ENCODE measurements at regions not wholly inside any gene's neighbourhood (a gene's known extent, or its start where the extent isn't known, plus 50 kb on each side); places are given as distances from the start of the nearest gene placed in this dataset.

GRCh38 chr5:173522518-173522917 lies 93.9 kb downstream of the BOD1 start:
- Histone ChIP-seq H3K27me3 (ENCODE audit: control insufficient read depth, insufficient read depth, low read length) (no peaks in the 10 kb centered on the region), H3K36me3 (ENCODE audit: control insufficient read depth, insufficient read depth, low read length) (no peaks in the 10 kb centered on the region), H3K9ac (no peak overlapping the region), H3K4me2 (ENCODE audit: low read length) (no peak overlapping the region), H3K4me1 (no peaks in the 10 kb centered on the region), H3K27ac (no peak overlapping the region), H3K9me3 (ENCODE audit: control insufficient read depth, low read length) (no peaks in the 10 kb centered on the region), H3K79me2 (no peaks in the 10 kb centered on the region), H3K4me3 (ENCODE audit: low read depth, low read length) (no peak overlapping the region), H2AFZ (no peak overlapping the region)
- TF ChIP-seq CTCF (IDR thresholded peaks at IDR 0.05), result no peak

- Histone ChIP-seq H3K79me2 (no peaks in the 10 kb centered on the region), H3K4me2 (ENCODE audit: low read length) (no peak overlapping the region), H3K27me3 (ENCODE audit: control insufficient read depth, insufficient read depth, low read length) (no peaks in the 10 kb centered on the region), H3K27ac (no peak overlapping the region), H3K4me1 (no peaks in the 10 kb centered on the region), H3K4me3 (ENCODE audit: low read depth, low read length) (no peak overlapping the region), H3K36me3 (ENCODE audit: control insufficient read depth, insufficient read depth, low read length) (no peaks in the 10 kb centered on the region), H3K9ac (no peak overlapping the region), H2AFZ (no peak overlapping the region), H3K9me3 (ENCODE audit: control insufficient read depth, low read length) (no peaks in the 10 kb centered on the region)
- TF ChIP-seq CTCF (IDR thresholded peaks at IDR 0.05), result no peak
Observed at GRCh38 chr5:173518856-173519255, 97.6 kb downstream of the BOD1 start.

- Histone ChIP-seq H3K79me2 (no peaks in the 10 kb centered on the region), H3K27me3 (ENCODE audit: control insufficient read depth, insufficient read depth, low read length) (no peaks in the 10 kb centered on the region), H3K4me2 (ENCODE audit: low read length) (no peak overlapping the region), H2AFZ (no peak overlapping the region), H3K36me3 (ENCODE audit: control insufficient read depth, insufficient read depth, low read length) (no peaks in the 10 kb centered on the region), H3K9ac (no peak overlapping the region), H3K4me3 (ENCODE audit: low read depth, low read length) (no peak overlapping the region), H3K9me3 (ENCODE audit: control insufficient read depth, low read length) (no peaks in the 10 kb centered on the region), H3K27ac (no peak overlapping the region), H3K4me1 (no peaks in the 10 kb centered on the region)
- TF ChIP-seq CTCF (IDR thresholded peaks at IDR 0.05), result no peak
Observed at GRCh38 chr5:173517648-173518047, 98.8 kb downstream of the BOD1 start.

GRCh38 chr5:173515526-173515925 lies 100.9 kb downstream of the BOD1 start:
- no peak for TF ChIP-seq CTCF (IDR thresholded peaks at IDR 0.05)
- Histone ChIP-seq H2AFZ (no peak overlapping the region), H3K9ac (no peak overlapping the region), H3K4me3 (ENCODE audit: low read depth, low read length) (no peak overlapping the region), H3K4me1 (no peaks in the 10 kb centered on the region), H3K36me3 (ENCODE audit: control insufficient read depth, insufficient read depth, low read length) (no peaks in the 10 kb centered on the region), H3K4me2 (ENCODE audit: low read length) (no peak overlapping the region), H3K27me3 (ENCODE audit: control insufficient read depth, insufficient read depth, low read length) (no peaks in the 10 kb centered on the region), H3K79me2 (no peaks in the 10 kb centered on the region), H3K27ac (no peak overlapping the region), H3K9me3 (ENCODE audit: control insufficient read depth, low read length) (no peaks in the 10 kb centered on the region)

- no peaks in the 10 kb centered on the region for H3K9me3 ChIP-seq (ENCODE audit: control insufficient read depth, low read length)
- H3K4me3 ChIP-seq (ENCODE audit: low read depth, low read length), result no peak overlapping the region
- no peaks in the 10 kb centered on the region for H3K4me1 ChIP-seq
- H2AFZ ChIP-seq, result no peak overlapping the region
- H3K27ac ChIP-seq, result no peak overlapping the region
- H3K9ac ChIP-seq, result no peak overlapping the region
- no peak overlapping the region for H3K4me2 ChIP-seq (ENCODE audit: low read length)
- no peaks in the 10 kb centered on the region for H3K79me2 ChIP-seq
- no peak for TF ChIP-seq CTCF (IDR thresholded peaks at IDR 0.05)
- H3K27me3 ChIP-seq (ENCODE audit: control insufficient read depth, insufficient read depth, low read length), result no peaks in the 10 kb centered on the region
- no peaks in the 10 kb centered on the region for H3K36me3 ChIP-seq (ENCODE audit: control insufficient read depth, insufficient read depth, low read length)
Observed at GRCh38 chr5:173514661-173515060, 101.8 kb downstream of the BOD1 start.
